HG02943 (cell line): ENCODE measurements at regions not wholly inside any gene's neighbourhood (a gene's known extent, or its start where the extent isn't known, plus 50 kb on each side); places are given as distances from the start of the nearest gene placed in this dataset.
"Not testable (repeated sequence)": the region's sequence is repeated elsewhere in the genome, so short reads cannot be mapped to it uniquely, and the experiment has no call there.

ENCODE experiments used
- ATAC-seq: cut with Tn5 transposase; IDR thresholded peaks from one replicate; pipeline ENCODE4 v1.9.1; 2021; ENCODE audit warnings: mild to moderate bottlenecking, low read depth, moderate library complexity; ENCODE audit not compliant: unreplicated experiment

DNA sequence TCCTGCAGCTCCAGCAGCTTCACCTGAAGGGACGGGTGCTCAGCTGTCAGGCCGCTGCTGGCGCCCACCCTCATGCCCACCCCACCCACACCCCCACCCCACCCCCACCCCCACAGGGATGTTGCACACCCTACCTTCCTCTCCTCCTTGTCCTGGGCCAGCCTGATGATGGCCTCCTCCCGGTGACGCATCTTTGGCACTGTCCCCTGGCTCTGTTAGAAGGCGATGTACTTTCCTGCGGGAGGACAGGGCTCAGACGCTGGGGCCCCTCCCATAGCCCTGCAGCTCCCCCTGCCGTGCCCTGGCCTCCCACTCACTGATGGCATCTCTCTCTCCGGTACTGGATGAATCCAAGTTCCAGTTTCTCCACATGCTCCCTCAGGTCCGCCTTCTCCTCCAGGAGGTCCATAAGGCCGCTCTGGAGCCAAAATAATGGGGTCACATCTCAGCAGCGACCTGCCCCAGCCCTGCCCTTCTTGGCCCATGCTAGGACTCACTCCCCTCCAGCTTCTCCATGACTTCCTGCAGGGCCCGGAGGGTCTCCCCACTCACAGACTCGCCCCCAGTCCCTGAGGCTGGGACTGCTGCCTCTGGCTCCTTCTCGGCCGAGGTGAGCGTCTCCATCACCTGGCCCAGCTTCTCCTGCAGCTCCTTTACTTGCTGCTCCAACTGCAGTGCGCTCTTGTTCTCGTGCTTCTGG is 55.2 kb downstream of the GOLGA8B start:
- ATAC-seq, result not testable (repeated sequence)

DNA sequence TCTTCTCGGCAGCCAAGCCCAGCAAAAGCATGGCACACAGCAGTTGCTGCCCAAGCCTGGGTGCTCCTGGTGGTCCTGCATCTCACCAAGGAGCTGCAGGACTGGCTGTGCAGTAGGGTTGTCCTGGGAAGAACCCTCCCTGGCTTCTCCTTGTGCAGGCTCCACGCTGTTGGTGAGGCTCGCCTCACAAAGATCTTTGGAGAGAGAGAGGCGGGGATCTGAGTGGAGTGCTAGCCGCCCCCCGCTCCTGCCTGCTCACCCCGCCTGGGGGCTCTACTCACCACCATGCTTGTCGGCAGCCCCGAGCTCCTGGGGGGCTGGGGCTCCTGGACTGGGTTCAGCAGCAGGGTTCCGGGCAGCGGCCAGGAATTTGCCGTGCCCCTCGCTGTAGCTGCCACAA is 55.8 kb downstream of the GOLGA8B start:
- not testable (repeated sequence) for ATAC-seq

DNA sequence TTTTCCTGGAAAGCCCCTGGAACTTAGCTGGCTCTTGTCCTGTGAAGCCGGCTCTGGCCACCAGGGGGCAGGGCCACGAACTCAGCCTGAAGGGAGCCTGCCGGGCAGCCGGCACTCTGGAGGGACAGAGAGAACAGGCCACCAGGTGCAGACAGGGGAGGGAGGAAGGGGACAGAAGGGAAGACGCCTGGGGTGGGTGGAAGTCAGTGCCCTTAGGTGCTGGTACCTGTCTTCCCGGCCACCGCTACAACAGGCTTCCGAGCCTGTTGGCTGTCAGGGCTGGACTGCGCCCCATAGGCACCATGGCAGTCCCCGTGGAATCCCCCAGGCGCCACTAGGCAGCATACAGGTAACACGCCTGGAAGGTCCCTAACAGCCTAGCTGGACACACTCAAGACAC is 59.6 kb downstream of the GOLGA8B start:
- ATAC-seq, result not testable (repeated sequence)

DNA sequence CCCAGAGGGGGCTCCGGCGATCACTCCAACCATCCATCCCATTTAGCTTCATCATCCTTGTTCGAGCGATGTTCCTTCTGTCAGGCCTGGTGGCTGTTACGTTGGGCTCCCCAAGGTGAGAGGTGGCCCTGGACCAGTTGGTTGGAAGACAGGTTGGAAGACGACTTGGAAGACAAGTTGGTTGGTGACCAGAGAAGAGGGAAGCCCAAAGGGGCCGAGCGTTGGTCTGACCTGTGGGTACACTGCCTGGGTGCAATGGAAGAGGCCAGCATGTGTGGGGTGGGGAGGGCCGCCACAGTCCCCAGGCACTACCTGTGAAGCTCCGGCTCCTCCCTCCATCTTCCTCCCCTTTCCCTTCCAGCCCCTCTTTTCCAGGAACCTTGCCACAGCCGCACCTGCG is 60.9 kb downstream of the GOLGA8B start:
- not testable (repeated sequence) for ATAC-seq

- not testable (repeated sequence) for ATAC-seq
Measured at GRCh38 chr15:34521802-34522485, 61.5 kb downstream of the GOLGA8B start.

DNA sequence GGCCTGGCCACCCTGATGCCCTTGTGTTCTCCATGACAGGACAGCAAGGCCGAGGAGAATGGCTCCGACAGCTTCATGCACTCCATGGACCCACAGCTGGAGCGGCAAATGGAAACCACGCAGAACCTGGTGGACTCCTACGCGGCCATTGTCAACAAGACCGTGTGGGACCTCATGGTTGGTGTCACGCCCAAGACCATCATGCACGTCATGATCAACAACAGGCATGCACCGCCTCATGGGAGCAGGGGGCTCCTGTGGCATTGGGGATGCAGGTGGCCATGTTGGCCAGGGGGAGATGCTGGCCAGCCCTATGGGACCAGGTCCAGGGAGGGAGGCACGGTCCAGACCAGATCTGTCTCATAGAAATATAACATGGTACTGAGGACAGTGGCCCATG is 62.9 kb downstream of the GOLGA8B start:
- ATAC-seq, result no peak

- not testable (repeated sequence) for ATAC-seq
Measured at GRCh38 chr15:34520010-34520409, 63.4 kb downstream of the GOLGA8B start.

DNA sequence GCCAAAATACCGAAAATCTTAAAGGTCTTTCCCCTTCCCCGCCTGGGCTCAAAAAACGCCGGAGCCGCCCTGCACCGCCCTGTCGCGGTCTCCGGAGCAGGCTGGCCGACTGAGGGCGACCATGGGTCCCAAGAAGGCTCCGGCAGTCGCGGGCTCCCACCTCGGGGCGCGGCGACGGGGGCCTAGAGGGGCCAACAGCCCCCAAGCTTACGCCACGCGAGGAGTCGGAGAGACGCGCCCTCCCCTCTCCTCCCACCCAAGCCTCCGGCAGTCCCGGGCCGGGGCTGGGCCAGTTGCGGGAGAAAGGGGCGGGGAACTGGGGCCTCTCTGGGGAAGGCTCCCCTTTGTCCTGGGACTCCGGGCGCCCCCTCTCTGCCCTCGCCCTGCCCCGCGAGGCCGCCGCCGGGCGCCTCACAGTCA is 69.2 kb downstream of the GOLGA8B start:
- peak; percentile 66 for ATAC-seq

DNA sequence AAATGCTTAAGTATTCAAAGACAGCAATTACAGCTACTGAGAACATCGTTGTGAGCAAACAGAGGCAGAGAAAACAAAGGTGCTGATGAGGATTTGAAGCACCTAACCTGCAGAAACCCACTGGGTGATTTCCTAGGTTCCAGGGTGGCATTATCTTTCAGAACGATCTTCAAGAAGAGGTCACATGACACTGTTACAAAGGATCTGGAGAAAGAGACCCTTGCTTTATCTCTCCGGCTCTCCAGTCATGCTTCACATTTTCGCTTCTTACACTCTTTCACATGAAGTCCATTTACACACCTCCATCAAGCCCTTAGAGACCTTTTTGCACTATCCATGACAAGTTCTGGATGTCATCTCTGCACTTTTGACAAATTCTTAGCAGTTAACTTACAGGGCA is 70.8 kb downstream of the GOLGA8B start:
- ATAC-seq, result no peak

DNA sequence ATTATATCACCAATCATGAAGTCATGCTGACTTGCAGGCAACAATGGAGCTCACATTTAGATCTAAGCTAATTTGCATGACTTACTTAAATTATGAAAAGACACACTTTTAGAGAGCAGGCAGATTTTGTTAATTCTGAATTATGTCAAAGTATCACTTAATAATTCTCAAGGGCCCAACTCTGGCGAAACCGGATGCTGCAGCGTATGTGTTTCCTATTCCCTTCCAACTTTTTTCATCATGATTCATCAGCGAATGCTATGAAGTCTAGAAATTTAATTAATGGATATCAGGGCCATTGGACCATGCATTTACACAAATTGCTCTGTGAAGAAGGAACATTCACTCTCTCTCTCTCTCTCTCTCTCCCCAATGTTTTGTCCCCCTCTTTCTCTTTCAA is 63.5 kb upstream of the GOLGA8A start:
- no peak for ATAC-seq

- ATAC-seq, result no peak
Measured at GRCh38 chr15:34496207-34496995, 58.8 kb upstream of the GOLGA8A start.

- not testable (repeated sequence) for ATAC-seq
Measured at GRCh38 chr15:34495707-34496106, 58.1 kb upstream of the GOLGA8A start.

DNA sequence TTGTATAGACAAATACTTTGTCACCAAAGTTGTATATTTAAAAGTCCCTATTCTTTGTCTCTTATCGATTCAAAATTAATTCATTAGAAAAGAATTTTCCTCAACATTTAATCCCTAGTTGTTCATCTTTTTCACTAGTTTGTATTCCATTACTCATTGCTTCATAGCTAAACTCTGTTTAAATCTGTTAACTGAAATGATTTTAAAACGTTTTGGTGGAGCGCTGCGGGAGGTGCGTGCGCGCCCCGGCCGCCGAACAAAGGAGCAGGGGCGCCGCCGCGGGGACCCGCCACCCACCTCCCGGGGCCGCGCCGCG is 56.4 kb upstream of the GOLGA8A start:
- no peak for ATAC-seq

- no peak for ATAC-seq
Measured at GRCh38 chr15:34493001-34493400, 55.4 kb upstream of the GOLGA8A start.

GRCh38 chr15:34491488-34491887 is 53.9 kb upstream of the GOLGA8A start:
- not testable (repeated sequence) for ATAC-seq

- no peak for ATAC-seq
Measured at GRCh38 chr15:34490417-34491193, 53.0 kb upstream of the GOLGA8A start.

DNA sequence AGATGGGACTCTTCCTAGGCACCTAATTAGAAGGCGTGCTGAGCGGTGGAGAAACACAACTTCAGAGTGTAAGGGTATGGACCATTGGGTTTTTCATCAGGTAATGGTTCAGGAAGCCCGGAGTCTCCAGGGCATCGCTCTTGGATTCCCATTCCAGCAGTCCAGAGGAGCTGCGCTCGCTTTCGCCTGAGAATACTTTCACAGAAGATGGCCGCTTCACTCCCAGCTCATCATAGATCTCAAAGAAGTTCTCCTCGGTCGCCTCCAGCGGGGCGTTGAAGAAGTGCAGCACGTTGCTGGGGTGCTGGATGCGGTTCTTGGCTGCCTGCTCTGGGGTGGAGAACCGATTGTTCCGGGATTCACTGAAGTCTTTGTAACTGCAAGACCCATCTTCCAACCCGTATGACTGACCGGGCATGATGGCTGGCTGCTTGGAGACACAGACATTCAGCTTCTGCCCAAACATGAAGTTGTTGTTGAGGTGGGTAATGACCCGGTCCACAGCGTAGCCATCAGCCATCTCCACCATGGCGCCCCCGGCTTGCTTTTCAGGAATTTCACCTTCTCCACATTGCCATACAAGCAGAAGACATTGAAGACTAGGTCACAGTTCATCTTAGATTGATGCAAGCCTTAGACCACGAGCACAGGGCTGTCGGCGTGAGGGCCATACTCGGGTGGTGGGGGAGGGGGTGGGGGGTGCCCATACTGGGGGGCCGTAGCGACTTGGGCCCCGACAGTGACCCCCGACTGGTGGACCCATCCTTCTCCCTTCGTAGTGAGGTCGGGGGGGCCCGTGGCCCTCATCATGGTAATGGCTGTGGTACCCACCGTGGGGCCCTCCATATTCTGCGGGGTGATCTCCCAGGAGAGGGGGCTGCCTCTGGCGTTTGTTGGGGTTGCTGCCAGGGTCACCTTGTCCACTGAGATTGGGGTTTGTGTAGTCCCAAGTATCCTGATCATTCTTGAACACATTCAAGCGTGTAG is 51.7 kb upstream of the GOLGA8A start:
- ATAC-seq, result not testable (repeated sequence)
